ENCODE measurements at regions not wholly inside any gene's neighbourhood (a gene's known extent, or its start where the extent isn't known, plus 50 kb on each side); places are given as distances from the start of the nearest gene placed in this dataset.

DNA sequence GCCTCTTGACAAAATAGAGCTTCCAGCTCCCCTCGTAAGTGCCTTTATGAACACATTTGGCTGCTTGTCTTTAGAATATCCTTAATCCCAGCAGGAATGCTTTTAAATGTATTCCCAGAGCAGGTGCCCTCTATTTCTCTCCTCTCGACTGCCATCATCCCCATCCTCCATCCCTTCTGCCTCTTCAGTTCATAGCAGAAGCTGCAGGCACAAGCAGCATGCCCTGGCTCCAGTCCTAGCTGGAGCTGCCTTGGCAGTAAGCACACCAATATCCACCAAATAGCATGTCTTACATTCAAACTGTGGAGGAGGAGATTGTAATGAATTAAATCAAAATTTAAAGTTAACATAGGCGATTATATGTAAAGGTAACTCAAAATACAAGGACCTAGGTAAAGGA, 891.3 kb upstream of the SLC39A10 start:
- TF ChIP-seq ZFX (IDR thresholded peaks at IDR 0.05; ENCODE audit: borderline replicate concordance) (no peak), CTCF (IDR thresholded peaks at IDR 0.05) (no peak)
- no peak overlapping the region for H3K27ac ChIP-seq

DNA sequence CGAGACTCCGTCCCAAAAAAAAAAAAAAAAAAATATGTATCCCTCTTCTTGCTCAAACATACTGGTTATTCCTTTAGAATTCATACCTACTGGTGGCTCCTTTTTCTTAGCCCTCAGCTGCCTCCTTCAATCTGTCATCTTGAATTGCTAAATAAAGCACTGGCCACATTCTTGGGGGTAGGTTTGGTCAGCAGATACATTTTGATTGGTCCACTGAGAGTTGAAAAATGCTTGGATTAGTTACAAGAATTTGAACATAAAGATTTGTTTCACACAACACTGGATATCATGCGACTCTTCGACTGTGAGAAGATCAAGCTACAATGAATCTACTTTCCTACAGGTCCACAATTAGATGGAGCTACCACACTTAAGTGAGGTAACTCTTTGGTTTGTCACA, 906.1 kb upstream of the SLC39A10 start:
- no peak overlapping the region for H3K27ac ChIP-seq
- TF ChIP-seq CTCF (IDR thresholded peaks at IDR 0.05) = no peak
- no peak for TF ChIP-seq ZFX (IDR thresholded peaks at IDR 0.05; ENCODE audit: borderline replicate concordance)

GRCh38 chr2:194745557-194746146, 911.4 kb upstream of the SLC39A10 start:
- H3K27ac ChIP-seq = no peak overlapping the region
- TF ChIP-seq CTCF (IDR thresholded peaks at IDR 0.05) (no peak), ZFX (IDR thresholded peaks at IDR 0.05; ENCODE audit: borderline replicate concordance) (no peak)

DNA sequence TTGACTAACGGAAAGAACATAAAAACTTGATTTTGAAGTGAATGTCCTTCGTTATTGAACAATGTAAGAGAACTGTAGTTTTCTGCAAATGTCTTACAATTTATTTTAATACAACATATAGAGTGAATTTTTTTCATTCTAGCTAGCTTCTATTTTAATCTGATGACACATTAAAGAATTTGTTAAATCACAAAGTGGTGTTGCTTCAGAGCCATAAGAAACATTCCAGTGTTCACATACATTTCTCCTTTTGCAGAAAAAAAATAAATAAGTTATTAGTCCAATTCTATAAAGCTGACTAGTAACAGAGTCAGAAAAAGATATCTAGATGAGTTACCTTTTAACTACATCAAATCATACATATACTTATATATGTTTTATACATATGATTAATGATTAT, 914.3 kb upstream of the SLC39A10 start:
- H3K27ac ChIP-seq = no peak overlapping the region
- TF ChIP-seq CTCF (IDR thresholded peaks at IDR 0.05) (no peak), ZFX (IDR thresholded peaks at IDR 0.05; ENCODE audit: borderline replicate concordance) (no peak)

GRCh38 chr2:194739217-194739616, 917.8 kb upstream of the SLC39A10 start:
- H3K27ac ChIP-seq = no peak overlapping the region
- TF ChIP-seq CTCF (IDR thresholded peaks at IDR 0.05) = no peak
- no peak for TF ChIP-seq ZFX (IDR thresholded peaks at IDR 0.05; ENCODE audit: borderline replicate concordance)

DNA sequence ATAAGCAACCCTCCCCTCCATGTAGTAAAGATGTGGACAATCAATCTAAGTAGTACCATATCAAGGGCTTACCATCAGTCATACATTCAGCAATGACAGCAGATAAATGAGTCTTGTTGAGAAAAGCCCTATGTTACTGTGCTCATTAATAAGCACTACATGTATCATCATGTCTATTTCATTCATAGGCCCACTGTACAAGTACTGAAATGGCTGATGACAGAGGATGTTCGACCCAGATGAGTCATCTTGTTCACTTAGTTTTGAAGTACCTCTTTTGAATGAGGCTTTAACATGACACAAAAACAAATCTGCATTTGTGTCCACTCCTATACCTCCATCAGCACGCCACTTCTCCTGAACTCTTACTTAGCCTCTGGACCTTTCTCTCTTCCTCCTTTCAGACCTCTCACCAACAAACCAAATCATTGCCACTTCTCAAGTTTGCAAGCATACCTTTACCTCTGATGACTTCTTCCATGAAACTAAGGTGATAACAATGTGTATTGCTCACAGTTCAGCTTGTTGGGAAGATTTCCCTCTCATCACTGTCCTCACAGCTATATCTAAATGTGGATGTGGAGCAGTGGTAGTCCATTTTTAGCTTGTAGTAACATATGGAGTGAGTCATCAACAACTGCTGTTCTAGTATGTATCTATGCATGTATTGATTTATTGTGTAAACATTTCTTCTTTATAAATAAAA, 921.0 kb upstream of the SLC39A10 start:
- no peak for TF ChIP-seq ZFX (IDR thresholded peaks at IDR 0.05; ENCODE audit: borderline replicate concordance)
- TF ChIP-seq CTCF (IDR thresholded peaks at IDR 0.05) = no peak
- no peak overlapping the region for H3K27ac ChIP-seq

DNA sequence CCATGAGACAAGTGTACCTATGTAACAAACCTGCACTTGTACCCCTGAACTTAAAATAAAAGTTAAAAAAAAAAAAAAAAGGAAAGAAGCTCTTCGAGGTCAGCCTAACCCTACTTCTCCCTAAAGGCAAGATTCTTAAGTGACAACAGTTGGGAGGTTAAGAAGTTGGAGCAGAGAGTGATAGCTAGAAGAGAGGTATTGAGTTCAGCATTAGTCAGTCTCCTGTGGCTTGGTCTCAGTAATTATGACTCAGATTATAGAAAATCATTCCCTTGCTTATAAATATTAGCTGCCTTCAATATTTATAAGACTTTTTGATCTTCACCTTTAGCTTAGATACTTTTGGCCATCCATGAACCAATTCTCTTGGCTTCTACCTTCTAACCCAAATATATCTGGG, 926.8 kb upstream of the SLC39A10 start:
- TF ChIP-seq ZFX (IDR thresholded peaks at IDR 0.05; ENCODE audit: borderline replicate concordance) (no peak), CTCF (IDR thresholded peaks at IDR 0.05) (no peak)
- no peak overlapping the region for H3K27ac ChIP-seq

Data from 22Rv1 (cell line).